ENCODE measurements at regions not wholly inside any gene's neighbourhood (a gene's known extent, or its start where the extent isn't known, plus 50 kb on each side); places are given as distances from the start of the nearest gene placed in this dataset.

DNA sequence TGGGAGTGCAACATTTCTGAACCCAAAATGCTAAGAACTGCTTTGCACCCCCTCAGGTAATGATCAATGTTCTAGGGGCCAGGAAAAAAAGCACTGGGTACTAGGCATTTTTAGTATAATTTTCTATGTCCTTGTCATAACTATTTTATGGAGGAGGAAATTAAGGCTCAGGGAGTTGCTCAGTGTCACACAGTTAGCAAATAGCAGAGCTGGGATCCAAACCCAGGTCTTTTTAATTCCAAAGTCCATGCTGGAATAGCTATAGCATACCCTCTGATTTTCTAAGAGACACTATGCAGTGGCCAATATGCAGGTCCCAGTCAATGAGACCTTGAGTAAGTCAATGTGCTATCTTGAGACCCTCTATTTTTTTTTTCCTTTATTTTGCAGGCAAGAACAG lies 394.5 kb upstream of the USP24 start:
- TF ChIP-seq POLR2A (IDR thresholded peaks at IDR 0.05) = no peak
- TF ChIP-seq CTCF (IDR thresholded peaks at IDR 0.05) = no peak

Data from testis (tissue), 2 donors.